ENCODE measurements at regions not wholly inside any gene's neighbourhood (a gene's known extent, or its start where the extent isn't known, plus 50 kb on each side); places are given as distances from the start of the nearest gene placed in this dataset.

GRCh38 chr6:165936096-165936495, 231.6 kb downstream of the TBXT start:
- TF ChIP-seq EZH2 (conservative IDR thresholded peaks at IDR 0.05; ENCODE audit: low read depth, low read length) = no peak
- TF ChIP-seq SOX5 (CRISPR knock-in tag; IDR thresholded peaks at IDR 0.05; ENCODE audit: borderline replicate concordance) = no peak
- TF ChIP-seq FOXM1 (CRISPR knock-in tag; IDR thresholded peaks at IDR 0.05) = no peak
- TF ChIP-seq GFI1 (CRISPR knock-in tag; IDR thresholded peaks at IDR 0.05; ENCODE audit: borderline replicate concordance) = no peak
- no peak for TF ChIP-seq HNF4A (CRISPR knock-in tag; IDR thresholded peaks at IDR 0.05)
- no peak for TF ChIP-seq NR2F6 (IDR thresholded peaks at IDR 0.05)
- TF ChIP-seq NR2F6 (CRISPR knock-in tag; IDR thresholded peaks at IDR 0.05) = no peak
- no peak for TF ChIP-seq E2F5 (CRISPR knock-in tag; conservative IDR thresholded peaks at IDR 0.05)
- TF ChIP-seq MTERF4 (CRISPR knock-in tag; IDR thresholded peaks at IDR 0.05) = no peak
- no peak for TF ChIP-seq PLRG1 (conservative IDR thresholded peaks at IDR 0.05)
- no peak for TF ChIP-seq STAG1 (CRISPR knock-in tag; IDR thresholded peaks at IDR 0.05)
